ENCODE measurements at regions not wholly inside any gene's neighbourhood (a gene's known extent, or its start where the extent isn't known, plus 50 kb on each side); places are given as distances from the start of the nearest gene placed in this dataset.

- H3K36me3 ChIP-seq (ENCODE audit: insufficient read depth, insufficient read length, low read length), result no peaks in the 10 kb centered on the region
- no peaks in the 10 kb centered on the region for H3K27me3 ChIP-seq (ENCODE audit: insufficient read depth, insufficient read length)
- no peak overlapping the region for H3K4me3 ChIP-seq (ENCODE audit: insufficient read length, low read depth)
- H3K4me1 ChIP-seq (ENCODE audit: insufficient read depth, insufficient read length), result no peaks in the 10 kb centered on the region
- DNase-seq (ENCODE audit: low read depth, low spot score), result no peak
- no peak for TF ChIP-seq YY1 (IDR thresholded peaks at IDR 0.05; ENCODE audit: insufficient read depth, insufficient read length)
- no peak for TF ChIP-seq SUZ12 (IDR thresholded peaks at IDR 0.05; ENCODE audit: extremely low read depth, insufficient read depth, insufficient read length)
- TF ChIP-seq ZNF274 (IDR thresholded peaks at IDR 0.05; ENCODE audit: low read depth, low read length), result no peak
- H3K9me3 ChIP-seq (ENCODE audit: insufficient read depth, low read length), result no peaks in the 10 kb centered on the region
- H3K9ac ChIP-seq (ENCODE audit: insufficient read length, low read depth), result no peak overlapping the region
Measured at GRCh38 chr13:80115616-80116015, 225.3 kb downstream of the SPRY2 start.

GRCh38 chr13:80113714-80114454 is 227.0 kb downstream of the SPRY2 start:
- Histone ChIP-seq H3K9me3 (ENCODE audit: insufficient read depth, low read length) (no peaks in the 10 kb centered on the region), H3K4me3 (ENCODE audit: insufficient read length, low read depth) (no peak overlapping the region), H3K9ac (ENCODE audit: insufficient read length, low read depth) (no peak overlapping the region), H3K4me1 (ENCODE audit: insufficient read depth, insufficient read length) (no peaks in the 10 kb centered on the region), H3K27me3 (ENCODE audit: insufficient read depth, insufficient read length) (no peaks in the 10 kb centered on the region), H3K36me3 (ENCODE audit: insufficient read depth, insufficient read length, low read length) (no peaks in the 10 kb centered on the region)
- no peak for TF ChIP-seq SUZ12 (IDR thresholded peaks at IDR 0.05; ENCODE audit: extremely low read depth, insufficient read depth, insufficient read length)
- TF ChIP-seq YY1 (IDR thresholded peaks at IDR 0.05; ENCODE audit: insufficient read depth, insufficient read length), result no peak
- no peak for TF ChIP-seq ZNF274 (IDR thresholded peaks at IDR 0.05; ENCODE audit: low read depth, low read length)
- no peak for DNase-seq (ENCODE audit: low read depth, low spot score)

GRCh38 chr13:80109303-80109702 is 231.6 kb downstream of the SPRY2 start:
- Histone ChIP-seq H3K4me3 (ENCODE audit: insufficient read length, low read depth) (no peak overlapping the region), H3K4me1 (ENCODE audit: insufficient read depth, insufficient read length) (no peaks in the 10 kb centered on the region), H3K27me3 (ENCODE audit: insufficient read depth, insufficient read length) (no peaks in the 10 kb centered on the region), H3K9ac (ENCODE audit: insufficient read length, low read depth) (no peak overlapping the region), H3K9me3 (ENCODE audit: insufficient read depth, low read length) (no peaks in the 10 kb centered on the region), H3K36me3 (ENCODE audit: insufficient read depth, insufficient read length, low read length) (no peaks in the 10 kb centered on the region)
- no peak for DNase-seq (ENCODE audit: low read depth, low spot score)
- TF ChIP-seq YY1 (IDR thresholded peaks at IDR 0.05; ENCODE audit: insufficient read depth, insufficient read length) (no peak), SUZ12 (IDR thresholded peaks at IDR 0.05; ENCODE audit: extremely low read depth, insufficient read depth, insufficient read length) (no peak), ZNF274 (IDR thresholded peaks at IDR 0.05; ENCODE audit: low read depth, low read length) (no peak)

- TF ChIP-seq ZNF274 (IDR thresholded peaks at IDR 0.05; ENCODE audit: low read depth, low read length), result no peak
- TF ChIP-seq SUZ12 (IDR thresholded peaks at IDR 0.05; ENCODE audit: extremely low read depth, insufficient read depth, insufficient read length), result no peak
- no peak for TF ChIP-seq YY1 (IDR thresholded peaks at IDR 0.05; ENCODE audit: insufficient read depth, insufficient read length)
- H3K4me3 ChIP-seq (ENCODE audit: insufficient read length, low read depth), result no peak overlapping the region
- H3K27me3 ChIP-seq (ENCODE audit: insufficient read depth, insufficient read length), result no peaks in the 10 kb centered on the region
- H3K36me3 ChIP-seq (ENCODE audit: insufficient read depth, insufficient read length, low read length), result no peaks in the 10 kb centered on the region
- DNase-seq (ENCODE audit: low read depth, low spot score), result no peak
- no peaks in the 10 kb centered on the region for H3K4me1 ChIP-seq (ENCODE audit: insufficient read depth, insufficient read length)
- no peaks in the 10 kb centered on the region for H3K9me3 ChIP-seq (ENCODE audit: insufficient read depth, low read length)
- no peak overlapping the region for H3K9ac ChIP-seq (ENCODE audit: insufficient read length, low read depth)
Measured at GRCh38 chr13:80105350-80105749, 235.6 kb downstream of the SPRY2 start.

GRCh38 chr13:80101040-80101439 is 239.9 kb downstream of the SPRY2 start:
- Histone ChIP-seq H3K4me3 (ENCODE audit: insufficient read length, low read depth) (no peak overlapping the region), H3K9me3 (ENCODE audit: insufficient read depth, low read length) (no peaks in the 10 kb centered on the region), H3K9ac (ENCODE audit: insufficient read length, low read depth) (no peak overlapping the region), H3K27me3 (ENCODE audit: insufficient read depth, insufficient read length) (no peaks in the 10 kb centered on the region), H3K4me1 (ENCODE audit: insufficient read depth, insufficient read length) (no peaks in the 10 kb centered on the region), H3K36me3 (ENCODE audit: insufficient read depth, insufficient read length, low read length) (no peaks in the 10 kb centered on the region)
- DNase-seq (ENCODE audit: low read depth, low spot score), result no peak
- no peak for TF ChIP-seq ZNF274 (IDR thresholded peaks at IDR 0.05; ENCODE audit: low read depth, low read length)
- no peak for TF ChIP-seq SUZ12 (IDR thresholded peaks at IDR 0.05; ENCODE audit: extremely low read depth, insufficient read depth, insufficient read length)
- TF ChIP-seq YY1 (IDR thresholded peaks at IDR 0.05; ENCODE audit: insufficient read depth, insufficient read length), result no peak

- H3K27me3 ChIP-seq (ENCODE audit: insufficient read depth, insufficient read length), result no peaks in the 10 kb centered on the region
- no peak for DNase-seq (ENCODE audit: low read depth, low spot score)
- no peaks in the 10 kb centered on the region for H3K9me3 ChIP-seq (ENCODE audit: insufficient read depth, low read length)
- TF ChIP-seq ZNF274 (IDR thresholded peaks at IDR 0.05; ENCODE audit: low read depth, low read length) (no peak), YY1 (IDR thresholded peaks at IDR 0.05; ENCODE audit: insufficient read depth, insufficient read length) (no peak), SUZ12 (IDR thresholded peaks at IDR 0.05; ENCODE audit: extremely low read depth, insufficient read depth, insufficient read length) (no peak)
- H3K4me1 ChIP-seq (ENCODE audit: insufficient read depth, insufficient read length), result no peaks in the 10 kb centered on the region
- no peak overlapping the region for H3K4me3 ChIP-seq (ENCODE audit: insufficient read length, low read depth)
- H3K36me3 ChIP-seq (ENCODE audit: insufficient read depth, insufficient read length, low read length), result no peaks in the 10 kb centered on the region
- no peak overlapping the region for H3K9ac ChIP-seq (ENCODE audit: insufficient read length, low read depth)
Measured at GRCh38 chr13:80100636-80101035, 240.3 kb downstream of the SPRY2 start.

GRCh38 chr13:80097561-80097960 is 243.4 kb downstream of the SPRY2 start:
- no peak for TF ChIP-seq SUZ12 (IDR thresholded peaks at IDR 0.05; ENCODE audit: extremely low read depth, insufficient read depth, insufficient read length)
- no peak for TF ChIP-seq ZNF274 (IDR thresholded peaks at IDR 0.05; ENCODE audit: low read depth, low read length)
- TF ChIP-seq YY1 (IDR thresholded peaks at IDR 0.05; ENCODE audit: insufficient read depth, insufficient read length), result no peak
- Histone ChIP-seq H3K4me1 (ENCODE audit: insufficient read depth, insufficient read length) (no peaks in the 10 kb centered on the region), H3K4me3 (ENCODE audit: insufficient read length, low read depth) (no peak overlapping the region), H3K9ac (ENCODE audit: insufficient read length, low read depth) (no peak overlapping the region), H3K9me3 (ENCODE audit: insufficient read depth, low read length) (no peaks in the 10 kb centered on the region), H3K36me3 (ENCODE audit: insufficient read depth, insufficient read length, low read length) (no peaks in the 10 kb centered on the region), H3K27me3 (ENCODE audit: insufficient read depth, insufficient read length) (no peaks in the 10 kb centered on the region)
- DNase-seq (ENCODE audit: low read depth, low spot score), result no peak
